ENCODE measurements at regions not wholly inside any gene's neighbourhood (a gene's known extent, or its start where the extent isn't known, plus 50 kb on each side); places are given as distances from the start of the nearest gene placed in this dataset.

DNA sequence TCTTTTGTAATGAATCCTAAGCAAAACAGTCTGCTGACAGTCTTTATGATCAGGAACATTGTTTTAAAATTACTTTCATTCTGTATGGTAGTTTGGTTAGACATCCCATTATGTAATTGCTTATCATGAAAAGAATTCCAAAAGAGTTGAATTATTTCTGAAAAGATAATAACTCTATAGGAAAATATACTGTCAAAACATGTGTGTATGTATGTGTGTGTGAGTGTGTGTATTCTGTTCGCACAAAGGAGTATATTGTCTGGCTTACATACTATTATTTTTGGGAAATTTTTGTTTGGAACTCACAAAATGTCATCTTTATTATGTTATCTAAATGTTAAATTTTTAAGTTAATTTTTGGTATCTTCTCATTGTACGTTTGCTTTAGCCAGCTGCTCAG, 1075.9 kb downstream of the ZPLD1 start:
- TF ChIP-seq, protein P1, sequence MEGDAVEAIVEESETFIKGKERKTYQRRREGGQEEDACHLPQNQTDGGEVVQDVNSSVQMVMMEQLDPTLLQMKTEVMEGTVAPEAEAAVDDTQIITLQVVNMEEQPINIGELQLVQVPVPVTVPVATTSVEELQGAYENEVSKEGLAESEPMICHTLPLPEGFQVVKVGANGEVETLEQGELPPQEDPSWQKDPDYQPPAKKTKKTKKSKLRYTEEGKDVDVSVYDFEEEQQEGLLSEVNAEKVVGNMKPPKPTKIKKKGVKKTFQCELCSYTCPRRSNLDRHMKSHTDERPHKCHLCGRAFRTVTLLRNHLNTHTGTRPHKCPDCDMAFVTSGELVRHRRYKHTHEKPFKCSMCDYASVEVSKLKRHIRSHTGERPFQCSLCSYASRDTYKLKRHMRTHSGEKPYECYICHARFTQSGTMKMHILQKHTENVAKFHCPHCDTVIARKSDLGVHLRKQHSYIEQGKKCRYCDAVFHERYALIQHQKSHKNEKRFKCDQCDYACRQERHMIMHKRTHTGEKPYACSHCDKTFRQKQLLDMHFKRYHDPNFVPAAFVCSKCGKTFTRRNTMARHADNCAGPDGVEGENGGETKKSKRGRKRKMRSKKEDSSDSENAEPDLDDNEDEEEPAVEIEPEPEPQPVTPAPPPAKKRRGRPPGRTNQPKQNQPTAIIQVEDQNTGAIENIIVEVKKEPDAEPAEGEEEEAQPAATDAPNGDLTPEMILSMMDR (IDR thresholded peaks at IDR 0.05; ENCODE audit: borderline replicate concordance, extremely low read depth, low read length, poor library complexity, severe bottlenecking), result no peak
- no peak for TF ChIP-seq EZH2 (IDR thresholded peaks at IDR 0.05; ENCODE audit: borderline replicate concordance, low read depth, low read length, severe bottlenecking)
